ENCODE measurements at regions not wholly inside any gene's neighbourhood (a gene's known extent, or its start where the extent isn't known, plus 50 kb on each side); places are given as distances from the start of the nearest gene placed in this dataset.

DNA sequence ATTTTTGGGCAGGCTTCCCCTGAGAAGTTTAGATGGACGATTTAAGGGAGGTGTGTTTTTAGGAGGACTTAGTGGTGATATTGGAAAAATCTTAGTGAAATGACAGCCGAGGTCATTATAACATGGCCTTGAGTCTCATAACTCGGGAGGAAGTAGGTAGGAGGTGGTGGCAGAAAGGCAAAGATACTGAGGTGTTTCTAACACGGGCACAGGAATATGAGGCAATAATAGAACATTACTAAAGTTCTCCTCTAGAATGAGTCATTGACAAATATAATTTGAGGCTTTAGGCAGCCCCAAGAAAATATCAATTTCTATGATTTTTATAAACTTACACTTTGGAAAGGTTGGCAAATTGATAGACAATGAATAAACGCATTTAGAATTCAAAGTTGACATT is 146.1 kb upstream of the ZEB2 start:
- WGBS = 77% methylated on average over 5 of the region's 5 CpGs
- no peak for DNase-seq (ENCODE audit: low spot score in 2 of 2)
- TF ChIP-seq POLR2A (IDR thresholded peaks at IDR 0.05) (no peak), POLR2AphosphoS5 (IDR thresholded peaks at IDR 0.05) (no peak), EP300 (IDR thresholded peaks at IDR 0.05) (no peak), CTCF (IDR thresholded peaks at IDR 0.05) (no peak)

DNA sequence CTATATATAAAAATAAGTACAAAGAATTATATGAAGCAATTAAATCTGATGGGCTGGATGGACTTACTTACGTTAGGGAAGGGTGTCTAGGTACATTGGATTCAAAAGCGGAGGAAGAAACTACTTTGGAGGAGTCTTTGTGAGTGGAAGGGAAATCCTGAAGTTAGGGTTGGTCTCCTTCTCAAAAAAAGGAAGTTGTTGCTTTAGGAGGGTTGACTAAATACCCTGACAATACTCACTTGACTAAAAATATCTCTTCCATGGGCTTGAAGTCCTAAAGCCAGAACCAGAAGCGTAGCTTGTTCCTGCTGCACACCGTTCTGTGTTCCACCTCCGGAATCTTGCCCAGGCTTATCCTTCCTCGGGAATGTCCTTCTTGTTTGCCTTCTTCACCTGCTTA is 143.3 kb upstream of the ZEB2 start:
- Histone ChIP-seq H3K27me3 (no peaks in the 10 kb centered on the region), H3K36me3 (no peaks in the 10 kb centered on the region), H3K9me3 (no peaks in the 10 kb centered on the region), H3K4me1 (peaks cover 12% of the 10 kb centered on the region), H3K4me3 (no peak overlapping the region), H3K27ac (peak overlapping the region; percentile 28)
- TF ChIP-seq POLR2AphosphoS5 (IDR thresholded peaks at IDR 0.05) (no peak), CTCF (IDR thresholded peaks at IDR 0.05) (no peak)
- 81% methylated on average over 6 of the region's 6 CpGs for WGBS
- no peak for DNase-seq (ENCODE audit: low spot score in 2 of 2)

More for the DNA sequence above, 146.1 kb upstream of the ZEB2 start:
- Histone ChIP-seq H3K27me3 (no peaks in the 10 kb centered on the region), H3K27ac (no peak overlapping the region), H3K36me3 (no peaks in the 10 kb centered on the region), H3K9me3 (no peaks in the 10 kb centered on the region), H3K4me3 (no peak overlapping the region), H3K4me1 (no peaks in the 10 kb centered on the region)

DNA sequence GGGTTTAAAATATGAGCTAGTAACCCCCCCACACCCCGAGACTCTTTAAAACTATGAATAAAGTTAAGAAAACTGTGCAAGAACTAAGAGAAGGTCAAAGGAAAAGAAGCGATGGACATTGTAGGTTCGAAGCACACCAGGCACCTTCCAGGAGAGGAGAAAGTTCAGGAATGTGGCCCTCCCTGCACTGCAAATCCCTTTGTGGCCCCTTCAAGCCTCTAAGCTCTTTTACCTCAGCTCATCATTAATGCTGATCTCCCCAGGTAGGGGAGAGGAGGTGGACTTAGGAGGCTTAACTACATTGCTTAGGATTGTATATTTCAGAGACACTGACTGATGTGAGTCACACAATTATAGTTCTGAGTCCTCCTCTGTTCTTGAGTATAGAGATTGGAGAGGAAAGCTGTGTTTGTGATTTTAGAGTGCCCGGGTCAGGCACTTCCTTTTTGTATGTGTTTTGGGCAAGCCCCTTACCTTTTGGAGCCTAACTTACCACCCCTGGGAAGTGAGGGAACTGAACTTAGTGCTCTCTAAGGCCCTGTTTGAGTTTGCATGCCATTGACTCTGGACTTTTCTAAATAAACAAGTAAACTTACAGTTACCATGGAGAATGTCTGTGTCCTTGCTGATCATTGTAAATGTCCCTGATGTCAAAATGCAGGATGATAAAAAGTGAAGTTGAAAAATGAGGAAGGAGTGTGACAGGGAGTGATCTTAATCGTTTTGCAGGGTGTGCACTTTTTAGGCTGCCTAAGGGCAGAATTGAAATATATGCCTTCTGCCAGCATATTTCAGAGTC is 140.8 kb upstream of the ZEB2 start:
- Histone ChIP-seq H3K27me3 (no peaks in the 10 kb centered on the region), H3K9me3 (no peaks in the 10 kb centered on the region), H3K4me3 (no peak overlapping the region), H3K4me1 (peaks cover 12% of the 10 kb centered on the region), H3K27ac (peak overlapping the region; percentile 68), H3K36me3 (no peaks in the 10 kb centered on the region)
- no peak for DNase-seq (ENCODE audit: low spot score in 2 of 2)
- WGBS = 66% methylated on average over 5 of the region's 5 CpGs
- TF ChIP-seq EP300 (IDR thresholded peaks at IDR 0.05) (no peak), CTCF (IDR thresholded peaks at IDR 0.05) (no peak), POLR2A (IDR thresholded peaks at IDR 0.05) (no peak), POLR2AphosphoS5 (IDR thresholded peaks at IDR 0.05) (no peak)

DNA sequence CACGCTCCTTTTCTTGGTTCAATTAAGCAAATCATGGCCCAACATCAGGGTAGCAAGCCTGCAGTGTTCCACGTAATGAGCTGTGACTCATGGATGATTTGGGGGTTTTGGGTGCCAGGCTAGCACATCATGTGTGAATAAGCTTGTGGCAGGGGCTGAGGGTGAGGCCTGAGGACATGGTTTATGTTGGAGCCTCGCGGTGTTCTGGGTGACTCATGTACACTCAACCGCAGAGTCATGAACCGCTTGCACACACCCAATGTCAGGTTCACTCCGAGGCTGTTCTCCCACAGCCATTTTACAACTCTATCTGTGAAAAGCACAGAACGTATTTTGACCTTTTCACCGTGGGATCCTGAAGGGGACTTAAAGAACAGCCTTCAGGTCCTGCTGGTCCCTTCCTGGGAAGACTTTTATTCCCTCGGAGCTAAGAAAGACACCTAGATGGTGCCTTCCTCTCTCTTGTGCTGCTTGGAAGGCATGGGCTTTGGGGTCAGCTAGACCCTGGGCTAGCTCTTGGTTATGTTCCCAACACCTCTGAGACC is 139.9 kb upstream of the ZEB2 start:
- H3K27ac ChIP-seq = peak overlapping the region; percentile 68
- WGBS = 70% methylated on average over 10 of the region's 10 CpGs
- H3K27me3 ChIP-seq = no peaks in the 10 kb centered on the region
- no peaks in the 10 kb centered on the region for H3K36me3 ChIP-seq
- peak in 1 of 2 donors; percentile 69 for DNase-seq (ENCODE audit: low spot score in 2 of 2)
- no peak overlapping the region for H3K4me3 ChIP-seq
- TF ChIP-seq EP300 (IDR thresholded peaks at IDR 0.05) (no peak), POLR2AphosphoS5 (IDR thresholded peaks at IDR 0.05) (peak in 1 of 3 donors; percentile 6)
- H3K9me3 ChIP-seq = no peaks in the 10 kb centered on the region
- H3K4me1 ChIP-seq = peaks cover 12% of the 10 kb centered on the region

DNA sequence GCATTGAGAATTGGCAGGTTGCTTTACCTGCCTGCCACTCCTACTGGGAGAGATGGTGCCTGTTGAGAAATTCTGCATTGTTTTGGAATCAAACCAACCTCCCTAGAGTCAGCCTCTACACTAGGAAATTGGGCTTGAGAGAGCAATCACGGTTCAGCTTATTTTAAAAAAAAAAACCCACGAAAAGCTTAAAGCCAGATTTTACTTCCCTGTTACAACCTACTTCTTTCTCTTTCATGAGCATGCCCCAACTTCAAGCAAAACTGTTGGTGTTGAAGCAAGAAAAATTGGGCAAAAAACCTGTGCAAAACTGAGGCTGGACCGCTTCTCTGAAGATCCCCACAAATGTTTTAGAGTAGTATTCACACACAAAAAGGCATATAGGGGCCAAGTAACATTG is 134.6 kb upstream of the ZEB2 start:
- Histone ChIP-seq H3K9me3 (no peaks in the 10 kb centered on the region), H3K4me3 (no peak overlapping the region), H3K4me1 (peaks cover 2% of the 10 kb centered on the region), H3K36me3 (no peaks in the 10 kb centered on the region), H3K27me3 (no peaks in the 10 kb centered on the region), H3K27ac (no peak overlapping the region)
- TF ChIP-seq POLR2AphosphoS5 (IDR thresholded peaks at IDR 0.05) (no peak), EP300 (IDR thresholded peaks at IDR 0.05) (no peak), POLR2A (IDR thresholded peaks at IDR 0.05) (no peak), CTCF (IDR thresholded peaks at IDR 0.05) (no peak)
- WGBS = 48% methylated on average over 3 of the region's 3 CpGs
- DNase-seq (ENCODE audit: low spot score in 2 of 2) = no peak

Measured in suprapubic skin (tissue), 4 donors.